Body of pancreas (tissue), 4 donors: ENCODE measurements at regions not wholly inside any gene's neighbourhood (a gene's known extent, or its start where the extent isn't known, plus 50 kb on each side); places are given as distances from the start of the nearest gene placed in this dataset.

ENCODE experiments used
- POLR2A ChIP-seq, 3 donors: fragments of 450-650 bp; IDR thresholded peaks; one replicate each; pipeline ENCODE4 v1.6.1; 2016; ENCODE audit warnings: antibody characterized with exemption in 3 of 3, mild to moderate bottlenecking in 2 of 3
- TF ChIP-seq, protein P1 (sequence below), 7 experiments: fragments of 450-650 bp in 4 of 7; fragments of 200-600 bp in 3 of 7; sonication (generic) in 3 of 7; IDR thresholded peaks; one replicate each; pipeline ENCODE4 v1.5.1; 2016 to 2019; ENCODE audit warnings: antibody characterized with exemption in 7 of 7

DNA sequence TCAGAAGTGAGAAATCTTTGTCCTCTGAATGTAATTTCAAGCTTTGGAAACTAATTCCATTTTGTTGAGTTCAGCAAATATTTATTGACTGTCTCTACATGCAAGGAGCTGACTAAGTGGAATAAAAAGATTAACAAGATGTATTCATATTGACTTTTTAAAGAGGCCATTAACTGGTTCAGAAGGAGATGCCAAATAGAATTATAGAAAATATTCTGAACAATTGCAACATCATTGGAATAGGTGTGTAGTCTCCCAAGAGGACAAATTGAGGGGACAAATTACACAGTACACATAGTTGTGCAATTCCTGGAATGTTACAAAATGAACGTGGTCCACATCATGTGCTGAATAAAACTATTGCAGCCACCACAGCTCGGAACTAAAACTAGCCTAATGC is 224.2 kb downstream of the NPR3 start:
- TF ChIP-seq, protein P1, sequence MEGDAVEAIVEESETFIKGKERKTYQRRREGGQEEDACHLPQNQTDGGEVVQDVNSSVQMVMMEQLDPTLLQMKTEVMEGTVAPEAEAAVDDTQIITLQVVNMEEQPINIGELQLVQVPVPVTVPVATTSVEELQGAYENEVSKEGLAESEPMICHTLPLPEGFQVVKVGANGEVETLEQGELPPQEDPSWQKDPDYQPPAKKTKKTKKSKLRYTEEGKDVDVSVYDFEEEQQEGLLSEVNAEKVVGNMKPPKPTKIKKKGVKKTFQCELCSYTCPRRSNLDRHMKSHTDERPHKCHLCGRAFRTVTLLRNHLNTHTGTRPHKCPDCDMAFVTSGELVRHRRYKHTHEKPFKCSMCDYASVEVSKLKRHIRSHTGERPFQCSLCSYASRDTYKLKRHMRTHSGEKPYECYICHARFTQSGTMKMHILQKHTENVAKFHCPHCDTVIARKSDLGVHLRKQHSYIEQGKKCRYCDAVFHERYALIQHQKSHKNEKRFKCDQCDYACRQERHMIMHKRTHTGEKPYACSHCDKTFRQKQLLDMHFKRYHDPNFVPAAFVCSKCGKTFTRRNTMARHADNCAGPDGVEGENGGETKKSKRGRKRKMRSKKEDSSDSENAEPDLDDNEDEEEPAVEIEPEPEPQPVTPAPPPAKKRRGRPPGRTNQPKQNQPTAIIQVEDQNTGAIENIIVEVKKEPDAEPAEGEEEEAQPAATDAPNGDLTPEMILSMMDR (IDR thresholded peaks at IDR 0.05): no peak
- no peak for TF ChIP-seq POLR2A (IDR thresholded peaks at IDR 0.05)
